ENCODE measurements at regions not wholly inside any gene's neighbourhood (a gene's known extent, or its start where the extent isn't known, plus 50 kb on each side); places are given as distances from the start of the nearest gene placed in this dataset.

GRCh38 chr3:124300416-124300815, 308.5 kb upstream of the ROPN1 start:
- POLR2A ChIA-PET, result no interaction called here
- no peak for DNase-seq (ENCODE audit: unreplicated experiment)
- intact Hi-C loops (cut with micrococcal nuclease), result no loop called here
- no peak overlapping the region for H3K27ac Mint-ChIP-seq (ENCODE audit: low read depth, unreplicated experiment)
- H3K27me3 Mint-ChIP-seq (ENCODE audit: insufficient read depth, unreplicated experiment), result peaks cover 100% of the 10 kb centered on the region
- TF ChIP-seq CTCF (IDR thresholded peaks at IDR 0.05; ENCODE audit: unreplicated experiment), result no peak
- no TSS peak for BruUV-seq (replicated peaks)
- no peaks in the 10 kb centered on the region for H3K9me3 Mint-ChIP-seq (ENCODE audit: unreplicated experiment)
- no peak overlapping the region for H3K4me3 Mint-ChIP-seq (ENCODE audit: unreplicated experiment)
- CTCF ChIA-PET, result interaction anchor here (1.0 kb wide), 1 partner anchor 50 kb away, joined by 3 read pairs; no protein-coding TSS in a partner anchor
- H3K36me3 Mint-ChIP-seq (ENCODE audit: insufficient read depth, unreplicated experiment), result peaks cover 6% of the 10 kb centered on the region
- no peaks in the 10 kb centered on the region for H3K4me1 Mint-ChIP-seq (ENCODE audit: insufficient read depth, unreplicated experiment)

- peaks cover 8% of the 10 kb centered on the region for H3K9me3 Mint-ChIP-seq (ENCODE audit: unreplicated experiment)
- peaks cover 6% of the 10 kb centered on the region for H3K36me3 Mint-ChIP-seq (ENCODE audit: insufficient read depth, unreplicated experiment)
- H3K4me3 Mint-ChIP-seq (ENCODE audit: unreplicated experiment), result no peak overlapping the region
- CTCF ChIA-PET, result interaction anchor here (0.8 kb wide), 1 partner anchor 385 kb away, joined by 4 read pairs; no protein-coding TSS in a partner anchor
- peaks cover 100% of the 10 kb centered on the region for H3K27me3 Mint-ChIP-seq (ENCODE audit: insufficient read depth, unreplicated experiment)
- H3K27ac Mint-ChIP-seq (ENCODE audit: low read depth, unreplicated experiment), result no peak overlapping the region
- no peaks in the 10 kb centered on the region for H3K4me1 Mint-ChIP-seq (ENCODE audit: insufficient read depth, unreplicated experiment)
- no TSS peak for BruUV-seq (replicated peaks)
- DNase-seq (ENCODE audit: unreplicated experiment), result no peak
- intact Hi-C loops (cut with micrococcal nuclease), result no loop called here
- TF ChIP-seq CTCF (IDR thresholded peaks at IDR 0.05; ENCODE audit: unreplicated experiment), result no peak
- POLR2A ChIA-PET, result no interaction called here
Measured at GRCh38 chr3:124303305-124303910, 311.5 kb upstream of the ROPN1 start.

GRCh38 chr3:124306665-124307064, 314.7 kb upstream of the ROPN1 start:
- Mint-ChIP-seq H3K36me3 (ENCODE audit: insufficient read depth, unreplicated experiment) (peaks cover 6% of the 10 kb centered on the region), H3K9me3 (ENCODE audit: unreplicated experiment) (peaks cover 8% of the 10 kb centered on the region), H3K4me3 (ENCODE audit: unreplicated experiment) (no peak overlapping the region), H3K27ac (ENCODE audit: low read depth, unreplicated experiment) (no peak overlapping the region), H3K27me3 (ENCODE audit: insufficient read depth, unreplicated experiment) (peaks cover 91% of the 10 kb centered on the region), H3K4me1 (ENCODE audit: insufficient read depth, unreplicated experiment) (no peaks in the 10 kb centered on the region)
- BruUV-seq (replicated peaks), result no TSS peak
- ChIA-PET CTCF (no interaction called here), POLR2A (no interaction called here)
- no peak for TF ChIP-seq CTCF (IDR thresholded peaks at IDR 0.05; ENCODE audit: unreplicated experiment)
- no peak for DNase-seq (ENCODE audit: unreplicated experiment)
- intact Hi-C loops (cut with micrococcal nuclease), result no loop called here

- ChIA-PET POLR2A (no interaction called here), CTCF (no interaction called here)
- no peak for TF ChIP-seq CTCF (IDR thresholded peaks at IDR 0.05; ENCODE audit: unreplicated experiment)
- Mint-ChIP-seq H3K27me3 (ENCODE audit: insufficient read depth, unreplicated experiment) (peaks cover 40% of the 10 kb centered on the region), H3K36me3 (ENCODE audit: insufficient read depth, unreplicated experiment) (no peaks in the 10 kb centered on the region), H3K4me3 (ENCODE audit: unreplicated experiment) (no peak overlapping the region), H3K27ac (ENCODE audit: low read depth, unreplicated experiment) (no peak overlapping the region), H3K9me3 (ENCODE audit: unreplicated experiment) (no peaks in the 10 kb centered on the region), H3K4me1 (ENCODE audit: insufficient read depth, unreplicated experiment) (no peaks in the 10 kb centered on the region)
- no peak for DNase-seq (ENCODE audit: unreplicated experiment)
- intact Hi-C loops (cut with micrococcal nuclease), result no loop called here
- no TSS peak for BruUV-seq (replicated peaks)
Measured at GRCh38 chr3:124313621-124314020, 321.7 kb upstream of the ROPN1 start.

Measured in MCF 10A (cell line).